ACHN (cell line): ENCODE measurements at regions not wholly inside any gene's neighbourhood (a gene's known extent, or its start where the extent isn't known, plus 50 kb on each side); places are given as distances from the start of the nearest gene placed in this dataset.

Source experiments
- DNase-seq: peaks from one replicate; pipeline ENCODE4 v3.0.0-alpha.2; 2015
- in situ Hi-C: cut with HindIII; loops from 2 replicates; pipeline ENCODE4 v1.10.0; 2017; ENCODE audit warnings: low sequenced_read_pairs, low pct_ligation_motif_present, low pct_unique_long_range_greater_than_20kb

- DNase-seq = peak; percentile 10
- in situ Hi-C loops = no loop called here
Observed at GRCh38 chr20:1827974-1828785, 67.0 kb upstream of the SIRPA start.

DNA sequence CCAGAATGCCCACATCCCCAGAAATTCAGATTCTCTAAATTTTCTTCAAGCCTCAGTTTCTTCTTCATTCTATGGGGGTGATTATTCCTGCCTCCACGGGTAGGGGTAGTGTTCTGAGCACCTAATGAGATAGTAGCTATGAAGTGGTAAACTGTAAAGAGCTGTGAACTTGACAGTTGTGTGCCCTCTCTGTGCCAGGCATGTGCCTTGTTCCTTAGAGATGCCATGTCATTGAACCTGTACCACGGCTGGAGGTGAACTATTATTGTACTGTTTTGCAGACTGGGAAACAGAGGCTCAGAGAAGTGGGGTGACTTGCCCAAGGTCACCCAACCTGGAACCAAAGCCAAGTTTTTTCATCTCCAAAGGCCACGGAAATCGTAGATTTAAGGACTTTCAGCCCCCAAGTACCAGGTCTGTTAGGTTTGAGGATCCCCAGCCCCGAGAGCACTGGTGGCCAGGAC, 67.7 kb upstream of the SIRPA start:
- no peak for DNase-seq
- in situ Hi-C loops = no loop called here

- no peak for DNase-seq
- in situ Hi-C loops = no loop called here
Observed at GRCh38 chr20:1825938-1826445, 69.2 kb upstream of the SIRPA start.

DNA sequence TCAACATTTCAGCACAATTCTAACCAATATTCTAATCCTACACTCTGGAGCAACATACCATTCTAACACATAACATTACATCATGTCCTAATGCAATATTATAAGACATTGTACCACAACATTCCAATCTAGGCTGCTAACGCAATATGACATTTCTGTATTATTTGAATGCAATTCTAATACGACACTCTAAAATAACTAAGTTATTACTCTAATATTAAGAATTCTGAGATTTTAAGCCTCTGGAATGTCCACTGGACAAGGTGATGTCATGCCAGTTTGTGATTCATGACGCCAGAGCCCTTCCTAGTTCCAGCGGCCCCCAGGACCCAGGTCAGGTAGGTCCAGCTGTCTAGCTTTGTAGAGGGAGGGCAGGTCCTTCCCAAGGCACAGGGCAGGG, 69.7 kb upstream of the SIRPA start:
- in situ Hi-C loops = no loop called here
- DNase-seq = no peak

DNA sequence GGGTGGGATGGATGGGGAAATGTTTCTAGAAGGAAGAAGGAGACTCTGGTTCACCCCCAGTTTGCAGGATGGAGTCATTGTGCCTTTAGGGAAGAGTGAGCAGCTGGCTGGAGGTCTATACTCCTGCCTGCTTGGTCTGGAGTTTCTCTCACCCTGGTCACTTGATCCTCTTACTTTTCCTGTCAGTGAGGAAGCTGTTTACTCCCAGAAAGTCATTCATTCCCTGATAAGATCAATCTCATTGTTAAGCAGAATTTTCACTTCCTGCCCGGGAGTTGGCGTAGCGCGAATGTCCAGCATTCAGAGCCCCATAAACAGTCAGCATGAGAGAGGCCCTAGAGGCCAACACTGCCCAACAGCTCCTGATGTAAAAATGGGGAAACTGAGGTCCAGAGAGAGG, 70.4 kb upstream of the SIRPA start:
- DNase-seq = no peak
- in situ Hi-C loops = no loop called here

GRCh38 chr20:1824181-1824580, 71.0 kb upstream of the SIRPA start:
- DNase-seq = no peak
- in situ Hi-C loops = no loop called here

DNA sequence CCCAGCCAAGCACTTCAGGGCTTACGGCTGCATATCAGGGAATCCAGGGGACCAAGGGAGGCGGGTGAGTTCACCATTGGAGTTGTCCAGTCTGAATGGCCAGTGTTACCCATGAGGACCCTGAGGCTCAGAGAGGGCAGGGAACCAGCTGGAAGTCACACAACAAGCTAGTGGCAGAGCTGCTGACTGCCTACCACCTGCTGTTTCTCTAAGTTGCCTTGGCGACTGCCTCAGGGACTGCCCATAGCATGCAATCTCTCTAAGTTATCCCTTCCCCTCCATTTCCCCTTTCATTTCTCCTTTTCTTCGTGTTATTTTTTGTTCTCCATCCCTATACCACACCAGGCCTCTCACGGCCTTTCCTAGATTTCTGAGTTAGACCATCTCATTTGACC, 71.8 kb upstream of the SIRPA start:
- in situ Hi-C loops = no loop called here
- no peak for DNase-seq

GRCh38 chr20:1822564-1823449, 72.4 kb upstream of the SIRPA start:
- no peak for DNase-seq
- in situ Hi-C loops = no loop called here

- DNase-seq = no peak
- in situ Hi-C loops = no loop called here
Observed at GRCh38 chr20:1820138-1821079, 74.8 kb upstream of the SIRPA start.

DNA sequence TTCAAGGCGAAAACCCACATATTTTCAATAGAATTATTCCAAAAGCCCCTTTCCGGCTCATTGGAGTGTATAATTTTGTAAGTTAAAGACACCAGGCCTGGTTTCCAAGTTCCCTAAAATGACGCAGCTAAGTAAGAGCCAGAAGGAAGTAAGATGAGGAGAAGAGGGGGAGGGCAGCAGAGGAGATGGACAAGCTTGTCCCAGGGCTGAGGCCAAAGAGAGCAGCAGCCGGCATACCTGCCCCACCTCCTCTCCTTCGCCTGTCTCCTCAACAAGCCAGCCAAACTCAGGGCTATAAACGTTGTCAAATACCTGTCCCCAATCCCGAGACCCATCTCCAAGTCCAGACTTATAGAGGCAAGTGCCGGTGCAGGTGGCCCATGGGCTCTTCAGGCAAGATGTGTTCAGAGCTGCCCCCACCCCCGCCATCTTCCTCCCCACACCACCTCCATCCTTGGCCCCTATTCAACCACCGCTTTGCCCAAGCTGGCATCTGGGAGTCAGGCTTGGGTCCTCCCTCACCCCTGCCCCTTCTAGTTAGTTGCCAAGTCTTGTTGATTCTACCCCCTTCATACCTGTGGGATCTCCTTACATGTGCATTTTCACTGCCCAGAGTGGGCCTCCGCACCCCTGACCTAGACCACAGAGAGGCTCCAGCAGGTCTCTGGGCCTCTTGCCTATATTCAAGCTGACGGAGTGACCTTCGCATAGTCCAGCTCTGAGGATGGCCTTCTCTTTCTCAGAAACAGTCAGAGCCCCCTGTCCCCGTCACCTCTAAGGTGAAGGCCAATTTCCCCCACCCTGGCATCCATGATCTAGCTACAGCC, 75.7 kb upstream of the SIRPA start:
- no peak for DNase-seq
- in situ Hi-C loops = no loop called here

GRCh38 chr20:1818895-1819294, 76.3 kb upstream of the SIRPA start:
- DNase-seq = no peak
- in situ Hi-C loops = no loop called here

- in situ Hi-C loops = no loop called here
Observed at GRCh38 chr20:1818247-1818840, 76.9 kb upstream of the SIRPA start.

GRCh38 chr20:1817577-1818211, 77.5 kb upstream of the SIRPA start:
- in situ Hi-C loops = no loop called here
- no peak for DNase-seq

More at GRCh38 chr20:1818247-1818840, 76.9 kb upstream of the SIRPA start:
- DNase-seq = no peak

DNA sequence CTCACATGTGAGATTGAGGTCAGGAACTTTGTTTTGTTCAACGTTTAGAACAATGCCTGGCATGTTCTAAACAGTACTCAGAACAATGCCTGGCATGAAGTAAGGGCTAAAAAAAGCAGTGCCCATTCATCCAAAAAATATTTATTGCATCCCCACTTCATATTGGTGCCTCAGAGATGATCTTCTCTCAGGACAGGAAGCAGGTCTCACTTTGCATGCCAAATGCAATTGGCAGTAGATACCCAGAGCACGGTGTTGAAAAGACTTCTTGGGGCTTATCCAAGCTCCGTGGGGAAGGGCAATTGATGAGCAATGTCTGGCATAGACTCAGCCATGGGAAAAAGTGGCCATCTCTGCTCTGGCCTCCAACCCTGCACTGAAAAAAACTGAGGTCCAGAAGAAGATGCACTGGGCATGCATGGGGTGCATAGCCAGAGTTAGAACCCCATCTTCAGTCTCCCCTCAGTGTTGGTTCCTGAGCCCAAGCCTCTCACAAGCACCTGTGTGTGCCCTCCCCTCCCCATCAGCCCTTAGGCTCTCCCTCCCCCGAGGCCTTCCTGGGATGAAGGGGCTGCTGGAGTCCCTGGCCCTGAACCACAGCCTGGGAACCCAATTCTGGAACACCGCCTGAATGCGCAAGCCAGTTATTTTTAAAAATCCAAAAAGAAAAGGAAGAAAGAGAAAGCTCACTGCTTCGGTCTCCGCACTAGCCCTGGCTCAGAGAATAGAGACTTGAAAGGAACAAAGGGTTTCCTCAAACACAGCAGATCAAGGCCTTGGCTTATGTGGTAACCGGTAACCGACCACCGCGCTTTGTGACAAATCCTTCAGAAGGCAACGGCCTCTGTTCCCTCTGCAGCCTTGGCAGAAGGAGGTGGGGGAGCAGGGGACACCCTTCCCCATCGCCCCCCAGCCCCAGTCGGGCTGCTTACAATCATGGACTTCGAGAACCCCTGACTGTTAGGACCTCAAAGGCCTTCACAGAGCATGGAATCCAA, 78.5 kb upstream of the SIRPA start:
- in situ Hi-C loops = no loop called here
- peak; percentile 70 for DNase-seq

DNA sequence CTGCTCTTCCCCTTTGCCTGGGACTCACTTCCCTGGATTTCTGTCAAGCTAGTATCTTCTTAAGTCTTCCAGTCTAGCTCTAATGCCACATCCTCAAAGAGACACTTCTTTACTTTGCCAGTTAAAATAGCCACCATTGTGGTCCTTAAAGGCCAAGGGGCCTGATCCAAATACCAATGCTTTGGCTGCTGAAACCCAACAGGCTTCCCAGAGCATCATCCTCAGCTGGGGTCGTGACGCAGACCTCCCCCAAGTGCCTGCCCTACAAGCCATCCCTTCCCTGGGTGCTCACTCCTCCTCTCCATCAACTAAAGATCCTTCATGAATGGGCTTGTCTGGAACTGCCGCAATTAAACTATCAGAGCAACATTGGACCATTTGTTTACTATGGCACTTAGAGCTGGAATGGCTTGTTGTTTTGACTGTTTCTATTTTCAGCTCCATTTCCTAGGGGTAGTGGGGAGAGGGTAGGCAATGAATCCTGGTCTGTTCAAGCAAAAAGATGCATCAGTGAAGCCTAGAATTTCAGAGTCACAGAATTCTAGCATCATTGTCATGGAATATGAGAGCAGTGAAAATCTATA, 79.6 kb upstream of the SIRPA start:
- in situ Hi-C loops = no loop called here

More for the DNA sequence above, 79.6 kb upstream of the SIRPA start:
- no peak for DNase-seq
